ENCODE measurements at regions not wholly inside any gene's neighbourhood (a gene's known extent, or its start where the extent isn't known, plus 50 kb on each side); places are given as distances from the start of the nearest gene placed in this dataset.

- Histone ChIP-seq H2BK5ac (ENCODE audit: low read depth, low read length) (no peak overlapping the region), H3K23ac (ENCODE audit: insufficient read length) (no peak overlapping the region), H3K18ac (ENCODE audit: extremely low read depth, low read length) (no peak overlapping the region), H3K4ac (replicated peaks; ENCODE audit: insufficient read length, low read depth, low read length) (no peak overlapping the region), H2BK15ac (ENCODE audit: low read length) (no peak overlapping the region), H3K79me1 (ENCODE audit: low read depth, low read length) (no peaks in the 10 kb centered on the region), H3K23me2 (ENCODE audit: low read depth, low read length) (no peaks in the 10 kb centered on the region), H2AK5ac (ENCODE audit: low read depth, low read length) (no peak overlapping the region), H3K9ac (replicated peaks in 1 of 4; ENCODE audit: extremely low read depth in 1 of 4, low read depth in 3 of 4, low read length in 3 of 4) (no peak overlapping the region), H3K27me3 (replicated peaks in 1 of 4; ENCODE audit: control insufficient read depth in 3 of 4, extremely low read depth in 1 of 4, insufficient read depth in 3 of 4, low read length in 3 of 4) (no peaks in the 10 kb centered on the region), H2BK12ac (ENCODE audit: low read depth, low read length) (no peak overlapping the region), H3K4me2 (ENCODE audit: insufficient read depth in 1 of 2, low read depth in 2 of 2, low read length in 2 of 2) (no peak overlapping the region), H3K9me3 (ENCODE audit: insufficient read depth in 2 of 2, low read depth in 1 of 2, low read length in 1 of 2) (no peaks in the 10 kb centered on the region), H3K4me3 (ENCODE audit: extremely low read depth in 1 of 4, insufficient read depth in 2 of 4, low read depth in 3 of 4, low read length in 4 of 4) (no peak overlapping the region), H3K56ac (replicated peaks; ENCODE audit: insufficient read length, low read depth, low read length) (no peak overlapping the region), H4K91ac (replicated peaks; ENCODE audit: insufficient read length, low read length) (no peak overlapping the region), H3K14ac (ENCODE audit: insufficient read length) (no peak overlapping the region), H3K79me2 (ENCODE audit: control insufficient read depth in 1 of 2, insufficient read depth in 2 of 2, low read length in 2 of 2) (no peaks in the 10 kb centered on the region), H2BK20ac (ENCODE audit: low read length) (no peak overlapping the region), H4K5ac (ENCODE audit: insufficient read length, low read depth, low read length) (no peak overlapping the region), H2BK120ac (replicated peaks; ENCODE audit: low read depth, low read length) (no peak overlapping the region), H4K8ac (ENCODE audit: extremely low read depth, insufficient read depth, low read length) (no peak overlapping the region), H3K36me3 (ENCODE audit: control insufficient read depth in 2 of 4, insufficient read depth in 4 of 4, low read length in 3 of 4) (no peaks in the 10 kb centered on the region), H3K4me1 (replicated peaks in 1 of 4; ENCODE audit: control insufficient read depth in 3 of 4, insufficient read depth in 4 of 4, low read length in 3 of 4) (no peaks in the 10 kb centered on the region), H2AFZ (ENCODE audit: low read length) (no peak overlapping the region), H4K20me1 (replicated peaks in 1 of 2; ENCODE audit: control insufficient read depth in 1 of 2, insufficient read depth in 2 of 2, low read length in 2 of 2) (no peaks in the 10 kb centered on the region), H3K27ac (ENCODE audit: low read depth, low read length) (no peak overlapping the region)
- WGBS, 2 experiments (ENCODE audit: extremely low coverage in 1 of 2, insufficient coverage in 1 of 2, insufficient read length in 1 of 2, insufficient replicate concordance in 2 of 2, low coverage in 1 of 2, low lambda C conversion rate in 2 of 2, missing lambda C conversion rate in 1 of 2), result 91% methylated on average over 5 of the region's 5 CpGs; no CpG with 5 or more reads in 1 of the 2 experiments
- ChIA-PET CTCF (ENCODE audit: partially characterized antibody) (interaction anchor here (0.7 to 1.7 kb wide), 9 partner anchors 8 to 108 kb away, joined by 3 to 6 read pairs (median 4); no protein-coding TSS in a partner anchor), POLR2A (ENCODE audit: partially characterized antibody) (no interaction called here)
- DNase-seq (ENCODE audit: low read depth in 1 of 2, low spot score in 2 of 2) (no peak), FAIRE-seq (no peak)
- no peak for TF ChIP-seq SP1 (IDR thresholded peaks at IDR 0.05; ENCODE audit: low read depth, low read length)
- peak in 2 of 3 experiments; percentile 27 to 32; a peak in 2 of 4 replicates for TF ChIP-seq CTCF (IDR thresholded peaks at IDR 0.05; ENCODE audit: control extremely low read depth in 1 of 3, insufficient read depth in 1 of 3, low read depth in 1 of 3, low read length in 3 of 3)
- peak in 1 of 2 experiments; percentile 22; a peak in 2 of 4 replicates for TF ChIP-seq RAD21 (IDR thresholded peaks at IDR 0.05 in 1 of 2, conservative IDR thresholded peaks at IDR 0.05 in 1 of 2; ENCODE audit: low read depth in 2 of 2, low read length in 2 of 2)
These were observed 280.6 kb upstream of the ZFP42 start for GRCh38 chr4:187714957-187715356.

Measured in H1 (cell line).